Neutrophil (primary cell): ENCODE measurements at regions not wholly inside any gene's neighbourhood (a gene's known extent, or its start where the extent isn't known, plus 50 kb on each side); places are given as distances from the start of the nearest gene placed in this dataset.

Experiments used
- H3K27ac ChIP-seq: fragments of 200-600 bp; sonication (generic); 2 replicates; pipeline ENCODE4 v1.5.1; 2016; ENCODE audit warnings: mild to moderate bottlenecking, moderate library complexity
- H3K27me3 ChIP-seq: fragments of 200-600 bp; sonication (generic); 2 replicates; pipeline ENCODE4 v1.6.0; 2016; ENCODE audit warnings: mild to moderate bottlenecking
- H3K36me3 ChIP-seq: fragments of 200-600 bp; sonication (generic); 2 replicates; pipeline ENCODE4 v1.5.1; 2017
- H3K4me1 ChIP-seq, 2 experiments: fragments of 200-600 bp in 1 of 2; sonication (generic) in 1 of 2; 1 replicate in 1 of 2; 2 replicates in 1 of 2; pipeline versions ENCODE4 v1.5.1 to v1.6.1; 2013 to 2016; ENCODE audit warnings: low read depth in 1 of 2, low read length in 1 of 2, mild to moderate bottlenecking in 1 of 2, moderate library complexity in 1 of 2; ENCODE audit not compliant: control insufficient read depth in 1 of 2, insufficient read depth in 1 of 2
- H3K4me3 ChIP-seq, 2 experiments: fragments of 200-600 bp in 1 of 2; sonication (generic) in 1 of 2; 1 replicate in 1 of 2; 2 replicates in 1 of 2; pipeline ENCODE4 v1.5.1; 2013 to 2016; ENCODE audit warnings: low read depth in 1 of 2, low read length in 1 of 2, mild to moderate bottlenecking in 1 of 2, moderate library complexity in 1 of 2
- H3K9me3 ChIP-seq: fragments of 200-600 bp; sonication (generic); 2 replicates; pipeline ENCODE4 v1.5.1; 2016
- TF ChIP-seq, protein P1 (sequence below): fragments of 200-600 bp; sonication (generic); IDR thresholded peaks from 2 replicates; pipeline ENCODE4 v1.5.1; 2016; ENCODE audit warnings: antibody characterized with exemption

DNA sequence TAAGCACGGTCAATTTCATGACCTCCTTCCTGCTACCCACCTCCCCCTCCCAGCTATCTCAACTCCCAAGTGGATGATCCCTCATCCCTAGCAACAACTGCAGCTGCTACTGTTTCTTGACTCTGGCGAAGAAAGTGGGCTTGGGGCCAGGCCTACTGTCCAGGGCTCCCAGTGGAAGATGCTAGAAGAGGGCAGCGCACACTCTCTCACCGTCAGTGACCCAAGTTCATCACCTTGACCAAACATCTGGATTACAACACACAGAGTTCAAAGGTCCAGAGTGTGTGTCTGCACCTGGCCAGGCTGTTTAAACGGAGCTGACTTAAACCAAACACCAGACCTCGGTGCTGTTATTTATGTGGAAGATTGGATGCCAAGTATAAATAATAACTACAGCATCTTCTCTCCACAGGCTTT lies 385.6 kb downstream of the SHQ1 start:
- H3K4me3 ChIP-seq = no peak overlapping the region
- no peaks in the 10 kb centered on the region for H3K27me3 ChIP-seq
- no peak overlapping the region for H3K27ac ChIP-seq
- TF ChIP-seq, protein P1, sequence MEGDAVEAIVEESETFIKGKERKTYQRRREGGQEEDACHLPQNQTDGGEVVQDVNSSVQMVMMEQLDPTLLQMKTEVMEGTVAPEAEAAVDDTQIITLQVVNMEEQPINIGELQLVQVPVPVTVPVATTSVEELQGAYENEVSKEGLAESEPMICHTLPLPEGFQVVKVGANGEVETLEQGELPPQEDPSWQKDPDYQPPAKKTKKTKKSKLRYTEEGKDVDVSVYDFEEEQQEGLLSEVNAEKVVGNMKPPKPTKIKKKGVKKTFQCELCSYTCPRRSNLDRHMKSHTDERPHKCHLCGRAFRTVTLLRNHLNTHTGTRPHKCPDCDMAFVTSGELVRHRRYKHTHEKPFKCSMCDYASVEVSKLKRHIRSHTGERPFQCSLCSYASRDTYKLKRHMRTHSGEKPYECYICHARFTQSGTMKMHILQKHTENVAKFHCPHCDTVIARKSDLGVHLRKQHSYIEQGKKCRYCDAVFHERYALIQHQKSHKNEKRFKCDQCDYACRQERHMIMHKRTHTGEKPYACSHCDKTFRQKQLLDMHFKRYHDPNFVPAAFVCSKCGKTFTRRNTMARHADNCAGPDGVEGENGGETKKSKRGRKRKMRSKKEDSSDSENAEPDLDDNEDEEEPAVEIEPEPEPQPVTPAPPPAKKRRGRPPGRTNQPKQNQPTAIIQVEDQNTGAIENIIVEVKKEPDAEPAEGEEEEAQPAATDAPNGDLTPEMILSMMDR = no peak
- no peaks in the 10 kb centered on the region for H3K9me3 ChIP-seq
- H3K4me1 ChIP-seq = peaks cover 10 to 12% of the 10 kb centered on the region in 2 experiments
- no peaks in the 10 kb centered on the region for H3K36me3 ChIP-seq

DNA sequence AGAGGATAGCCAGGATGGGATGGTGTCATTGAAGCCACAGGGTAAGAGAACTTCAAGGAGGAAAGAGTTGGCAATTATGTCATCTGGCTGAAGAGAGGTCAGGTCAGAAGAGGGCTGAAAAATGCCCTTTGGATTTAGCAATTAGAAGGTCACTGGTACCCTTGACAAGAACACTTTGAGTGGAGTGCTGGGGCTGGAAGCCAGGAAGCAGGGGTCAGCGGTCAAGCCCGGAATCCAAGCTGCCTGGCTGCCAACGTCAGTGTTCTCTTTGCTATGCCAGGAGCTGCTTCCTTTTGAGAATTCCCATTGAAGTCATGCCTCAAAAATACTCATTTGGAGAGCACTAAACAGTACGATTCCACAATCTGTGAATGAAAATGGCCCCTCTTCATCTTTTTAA lies 386.5 kb downstream of the SHQ1 start:
- H3K4me3 ChIP-seq = no peak overlapping the region
- H3K27me3 ChIP-seq = no peaks in the 10 kb centered on the region
- H3K4me1 ChIP-seq = peaks cover 10 to 12% of the 10 kb centered on the region in 2 experiments
- no peaks in the 10 kb centered on the region for H3K36me3 ChIP-seq
- H3K9me3 ChIP-seq = no peaks in the 10 kb centered on the region
- TF ChIP-seq, protein P1 = no peak
- H3K27ac ChIP-seq = no peak overlapping the region

DNA sequence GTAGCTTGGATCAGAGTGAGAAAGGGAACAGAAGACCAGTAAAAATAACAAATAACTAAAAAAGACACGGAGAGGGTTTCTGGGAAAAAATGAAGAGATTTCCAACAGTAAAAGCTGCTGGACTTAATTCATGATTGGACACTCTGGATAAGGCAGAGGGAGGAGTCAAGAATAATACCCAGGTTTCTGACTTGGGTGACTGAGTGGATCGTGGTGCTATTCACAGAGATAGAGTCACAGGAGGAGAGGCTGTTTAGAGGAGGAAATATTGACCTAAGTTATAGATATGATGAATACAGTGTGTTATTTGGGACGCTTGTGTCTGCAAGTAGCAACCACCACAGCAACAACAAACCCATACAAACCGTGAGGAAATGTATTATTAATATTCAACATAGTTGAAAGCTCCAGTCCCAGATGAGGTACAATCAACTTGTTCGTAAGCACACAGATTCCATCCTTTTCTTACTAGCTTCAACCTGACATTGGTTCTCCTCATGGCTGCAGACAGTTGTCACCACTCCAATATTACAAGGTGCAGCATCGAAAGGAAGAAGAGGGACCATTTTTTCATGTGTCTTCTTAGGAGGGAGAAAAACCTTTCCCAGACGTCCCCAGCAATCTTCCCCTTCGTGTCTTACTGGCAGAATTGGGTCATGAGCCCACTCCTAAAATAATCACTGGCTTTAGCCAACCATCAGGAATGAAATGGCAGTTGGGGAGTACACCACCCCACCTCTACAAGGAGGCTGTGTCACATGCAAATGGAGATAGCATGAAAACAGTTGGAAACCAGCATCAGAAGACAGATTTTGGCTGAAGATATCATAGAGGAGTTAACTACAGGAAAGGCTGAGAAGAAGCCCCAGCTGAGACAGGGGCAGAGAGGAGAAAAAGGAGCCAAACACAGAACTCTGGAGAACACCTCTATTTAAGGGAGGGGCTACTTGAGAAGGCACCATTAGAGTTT lies 387.8 kb downstream of the SHQ1 start:
- Histone ChIP-seq H3K4me3 (no peak overlapping the region), H3K4me1 (peaks cover 14% of the 10 kb centered on the region in 2 experiments), H3K27ac (no peak overlapping the region), H3K27me3 (no peaks in the 10 kb centered on the region), H3K36me3 (no peaks in the 10 kb centered on the region), H3K9me3 (no peaks in the 10 kb centered on the region)
- TF ChIP-seq, protein P1 = no peak

DNA sequence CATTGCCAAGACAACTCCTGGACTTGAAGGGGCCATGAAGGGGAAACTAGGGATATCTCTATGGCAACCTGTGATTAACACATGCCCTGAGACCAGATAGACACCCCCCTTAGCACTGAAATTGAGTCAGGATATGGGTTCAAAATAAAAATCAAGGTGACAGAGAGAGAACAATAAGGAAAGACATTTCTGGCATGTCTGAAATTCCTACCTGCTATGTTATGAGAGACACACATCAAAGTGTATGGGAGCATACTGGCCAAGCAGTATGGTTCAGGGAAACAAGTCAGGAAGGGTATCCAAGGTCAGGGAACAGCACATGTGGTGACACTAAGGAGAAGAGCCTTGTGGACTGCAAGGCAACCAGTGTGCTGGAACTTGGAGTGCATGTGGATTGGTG lies 388.7 kb downstream of the SHQ1 start:
- TF ChIP-seq, protein P1 = no peak
- H3K9me3 ChIP-seq = no peaks in the 10 kb centered on the region
- H3K36me3 ChIP-seq = no peaks in the 10 kb centered on the region

DNA sequence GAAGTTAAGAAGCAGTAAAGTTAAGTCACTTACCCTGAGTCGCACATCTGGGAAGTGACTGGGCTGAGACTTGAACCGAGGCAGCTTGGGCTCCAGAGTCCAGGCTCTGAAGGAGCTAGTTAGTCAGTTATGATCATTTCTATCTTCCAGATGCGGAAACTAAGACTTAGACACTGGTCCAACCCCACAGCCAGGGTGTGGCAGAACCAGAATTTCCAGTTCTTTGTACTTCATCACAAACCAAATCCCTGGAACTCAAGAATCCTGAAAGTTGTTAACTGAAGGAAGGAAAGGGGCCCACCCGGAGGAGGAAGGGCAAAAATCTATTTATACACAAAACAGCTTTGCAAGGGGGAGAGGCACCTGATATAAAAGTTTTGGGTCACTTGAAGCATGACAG lies 389.9 kb downstream of the SHQ1 start:
- TF ChIP-seq, protein P1 = no peak
- H3K4me3 ChIP-seq = no peak overlapping the region
- H3K27ac ChIP-seq = no peak overlapping the region
- H3K9me3 ChIP-seq = no peaks in the 10 kb centered on the region
- no peaks in the 10 kb centered on the region for H3K36me3 ChIP-seq
- H3K4me1 ChIP-seq = peaks cover 30 to 33% of the 10 kb centered on the region in 2 experiments
- H3K27me3 ChIP-seq = no peaks in the 10 kb centered on the region

More for the DNA sequence above, 388.7 kb downstream of the SHQ1 start:
- Histone ChIP-seq H3K4me3 (no peak overlapping the region), H3K27ac (no peak overlapping the region), H3K27me3 (no peaks in the 10 kb centered on the region), H3K4me1 (peaks cover 21 to 22% of the 10 kb centered on the region in 2 experiments)
